Neural cell (in vitro differentiated cells): ENCODE measurements at regions not wholly inside any gene's neighbourhood (a gene's known extent, or its start where the extent isn't known, plus 50 kb on each side); places are given as distances from the start of the nearest gene placed in this dataset.

Source experiments
- H2AFZ ChIP-seq: fragments of 200-600, 300-800 bp; sonication (generic), shearing (Covaris generic); 2 replicates; pipeline ENCODE4 v1.6.0; 2014; ENCODE audit warnings: low read depth, mild to moderate bottlenecking, antibody characterized with exemption, low read length, moderate library complexity
- H3F3A ChIP-seq: fragments of 200-600 bp; shearing (Covaris generic); 2 replicates; pipeline ENCODE4 v1.6.1; 2016; ENCODE audit warnings: mild to moderate bottlenecking, moderate library complexity, mixed read lengths, antibody characterized with exemption, low read length; ENCODE audit not compliant: insufficient read depth, poor library complexity, severe bottlenecking
- H3K27ac ChIP-seq: fragments of 200-600, 300-800 bp; sonication (generic), shearing (Covaris generic); 2 replicates; pipeline ENCODE4 v1.5.1; 2014; ENCODE audit warnings: mild to moderate bottlenecking, low read length, moderate library complexity
- H3K27me3 ChIP-seq: fragments of 300-800, 200-600 bp; sonication (generic), shearing (Covaris generic); 2 replicates; pipeline ENCODE4 v1.6.0; 2014; ENCODE audit warnings: mild to moderate bottlenecking, low read depth, low read length, moderate library complexity; ENCODE audit not compliant: insufficient read depth
- H3K36me3 ChIP-seq: fragments of 300-800, 200-600 bp; sonication (generic), shearing (Covaris generic); 2 replicates; pipeline ENCODE4 v1.5.1; 2014; ENCODE audit warnings: mild to moderate bottlenecking, antibody characterized with exemption, low read length, moderate library complexity; ENCODE audit not compliant: insufficient read depth
- H3K4me2 ChIP-seq: fragments of 300-800, 200-600 bp; sonication (generic), shearing (Covaris generic); 2 replicates; pipeline ENCODE4 v1.6.0; 2014; ENCODE audit warnings: mild to moderate bottlenecking, low read length
- H3K4me3 ChIP-seq: fragments of 300-800, 200-600 bp; sonication (generic), shearing (Covaris generic); 2 replicates; pipeline ENCODE4 v1.5.1; 2014; ENCODE audit warnings: mild to moderate bottlenecking, low read length, moderate library complexity
- H3K79me2 ChIP-seq: fragments of 200-600 bp; shearing (Covaris generic); replicated peaks from 2 replicates; pipeline ENCODE4 v1.6.0; 2014; ENCODE audit warnings: mild to moderate bottlenecking, low read length, moderate library complexity; ENCODE audit not compliant: insufficient read depth
- H3K9ac ChIP-seq: fragments of 300-800, 200-600 bp; sonication (generic), shearing (Covaris generic); 2 replicates; pipeline ENCODE4 v1.6.1; 2016; ENCODE audit warnings: mild to moderate bottlenecking, low read length, mixed read lengths
- H3K9me2 ChIP-seq: fragments of 200-600 bp; shearing (Covaris generic); 2 replicates; pipeline ENCODE4 v1.6.1; 2016; ENCODE audit warnings: mild to moderate bottlenecking, low read length, mixed read lengths; ENCODE audit not compliant: insufficient read depth
- H3K9me3 ChIP-seq: fragments of 200-600, 300-800 bp; sonication (generic), shearing (Covaris generic); 2 replicates; pipeline ENCODE4 v1.6.1; 2016; ENCODE audit warnings: mild to moderate bottlenecking, mixed run types, low read length, moderate library complexity, mixed read lengths
- H4K20me1 ChIP-seq: fragments of 200-600 bp; shearing (Covaris generic); 2 replicates; pipeline ENCODE4 v1.6.1; 2016; ENCODE audit warnings: mild to moderate bottlenecking, mixed run types; ENCODE audit not compliant: insufficient read depth
- CTCF ChIP-seq: fragments of 450-650 bp; IDR thresholded peaks from 2 replicates; pipeline ENCODE4 v1.5.1; 2014; ENCODE audit warnings: antibody characterized with exemption, mild to moderate bottlenecking, moderate library complexity; ENCODE audit not compliant: poor library complexity, severe bottlenecking
- EP300 ChIP-seq: fragments of 450-650 bp; conservative IDR thresholded peaks from 2 replicates; pipeline ENCODE4 v1.6.1; 2014; ENCODE audit warnings: antibody characterized with exemption, mild to moderate bottlenecking, moderate library complexity; ENCODE audit not compliant: poor library complexity, severe bottlenecking
- EZH2 ChIP-seq: fragments of 200-600, 300-800 bp; shearing (Covaris generic), sonication (generic); IDR thresholded peaks from 2 replicates; pipeline ENCODE4 v1.6.1; 2014; ENCODE audit warnings: antibody characterized with exemption, low read length, borderline replicate concordance, mild to moderate bottlenecking; ENCODE audit not compliant: insufficient read depth, poor library complexity, severe bottlenecking
- MXI1 ChIP-seq: fragments of 450-650 bp; conservative IDR thresholded peaks from 2 replicates; pipeline ENCODE4 v1.6.1; 2014; ENCODE audit warnings: antibody characterized with exemption, mild to moderate bottlenecking; ENCODE audit not compliant: poor library complexity, severe bottlenecking
- POLR2AphosphoS5 ChIP-seq: IDR thresholded peaks from 2 replicates; pipeline ENCODE4 v1.6.1; 2012
- RAD21 ChIP-seq: fragments of 450-650 bp; conservative IDR thresholded peaks from 2 replicates; pipeline ENCODE4 v1.6.1; 2014; ENCODE audit warnings: antibody characterized with exemption, mild to moderate bottlenecking, moderate library complexity
- REST ChIP-seq: IDR thresholded peaks from 2 replicates; pipeline ENCODE4 v1.6.1; 2012; ENCODE audit warnings: borderline replicate concordance
- SMC3 ChIP-seq: fragments of 450-650 bp; conservative IDR thresholded peaks from 2 replicates; pipeline ENCODE4 v1.6.1; 2014; ENCODE audit warnings: antibody characterized with exemption, mild to moderate bottlenecking, moderate library complexity; ENCODE audit not compliant: poor library complexity
- TAF1 ChIP-seq: IDR thresholded peaks from 2 replicates; pipeline ENCODE4 v1.6.1; 2012; ENCODE audit warnings: low read depth

- no peaks in the 10 kb centered on the region for H3K36me3 ChIP-seq
- H3K9ac ChIP-seq = no peak overlapping the region
- no peaks in the 10 kb centered on the region for H3K9me2 ChIP-seq
- no peak overlapping the region for H2AFZ ChIP-seq
- no peaks in the 10 kb centered on the region for H3K79me2 ChIP-seq
- H3K27me3 ChIP-seq = no peaks in the 10 kb centered on the region
- no peak for TF ChIP-seq CTCF
- TF ChIP-seq EP300 = no peak
- TF ChIP-seq TAF1 = no peak
- no peak for TF ChIP-seq RAD21
- TF ChIP-seq MXI1 = no peak
- TF ChIP-seq REST = no peak
- TF ChIP-seq SMC3 = no peak
- TF ChIP-seq EZH2 = no peak
- no peak for TF ChIP-seq POLR2AphosphoS5
- H3F3A ChIP-seq = no peaks in the 10 kb centered on the region
- H3K9me3 ChIP-seq = no peaks in the 10 kb centered on the region
- H3K27ac ChIP-seq = no peak overlapping the region
- H4K20me1 ChIP-seq = no peaks in the 10 kb centered on the region
- H3K4me2 ChIP-seq = no peak overlapping the region
- no peak overlapping the region for H3K4me3 ChIP-seq
These were observed 618.4 kb upstream of the USP24 start for GRCh38 chr1:55833529-55834091.

- H3K27ac ChIP-seq = no peak overlapping the region
- H3K27me3 ChIP-seq = no peaks in the 10 kb centered on the region
- no peaks in the 10 kb centered on the region for H3F3A ChIP-seq
- H3K79me2 ChIP-seq = no peaks in the 10 kb centered on the region
- no peaks in the 10 kb centered on the region for H3K36me3 ChIP-seq
- TF ChIP-seq EZH2 = no peak
- no peaks in the 10 kb centered on the region for H3K9me3 ChIP-seq
- H3K9ac ChIP-seq = no peak overlapping the region
- H3K9me2 ChIP-seq = no peaks in the 10 kb centered on the region
- H2AFZ ChIP-seq = no peak overlapping the region
- no peak overlapping the region for H3K4me2 ChIP-seq
- H3K4me3 ChIP-seq = no peak overlapping the region
- H4K20me1 ChIP-seq = no peaks in the 10 kb centered on the region
These were observed 616.6 kb upstream of the USP24 start for GRCh38 chr1:55831759-55832158.
